Fibroblast of skin of right biceps (primary cell): ENCODE measurements at regions not wholly inside any gene's neighbourhood (a gene's known extent, or its start where the extent isn't known, plus 50 kb on each side); places are given as distances from the start of the nearest gene placed in this dataset.
"Not testable (repeated sequence)": the region's sequence is repeated elsewhere in the genome, so short reads cannot be mapped to it uniquely, and the experiment has no call there.

Source experiments
- DNase-seq: peaks from one replicate; pipeline ENCODE4 v3.0.0-alpha.2; 2013

DNA sequence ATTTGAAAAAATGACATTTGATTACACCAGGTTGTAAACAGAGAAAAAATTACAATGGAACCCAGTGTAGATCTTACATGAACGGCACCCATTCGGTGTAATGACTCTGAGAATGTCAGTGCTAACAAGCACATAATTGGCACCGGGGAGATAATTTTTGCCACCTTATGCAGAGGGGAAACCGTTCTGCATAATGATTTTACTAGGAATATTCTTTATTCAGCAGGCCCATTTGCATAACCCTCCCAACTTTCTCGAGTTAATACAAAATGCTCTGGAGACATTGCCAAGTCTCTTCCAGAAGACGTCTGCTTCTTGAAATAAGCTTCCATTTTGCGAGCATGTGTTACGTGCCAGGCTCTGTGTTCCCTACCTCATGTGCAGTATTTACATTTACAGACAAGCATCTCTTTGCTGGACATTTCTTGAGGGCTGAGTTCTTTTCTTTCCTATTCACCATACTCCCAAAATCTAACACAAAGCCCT is 275.8 kb downstream of the MIAT start:
- DNase-seq, result no peak

- no peak for DNase-seq
Measured at GRCh38 chr22:26937213-26937612, 279.8 kb downstream of the MIAT start.

DNA sequence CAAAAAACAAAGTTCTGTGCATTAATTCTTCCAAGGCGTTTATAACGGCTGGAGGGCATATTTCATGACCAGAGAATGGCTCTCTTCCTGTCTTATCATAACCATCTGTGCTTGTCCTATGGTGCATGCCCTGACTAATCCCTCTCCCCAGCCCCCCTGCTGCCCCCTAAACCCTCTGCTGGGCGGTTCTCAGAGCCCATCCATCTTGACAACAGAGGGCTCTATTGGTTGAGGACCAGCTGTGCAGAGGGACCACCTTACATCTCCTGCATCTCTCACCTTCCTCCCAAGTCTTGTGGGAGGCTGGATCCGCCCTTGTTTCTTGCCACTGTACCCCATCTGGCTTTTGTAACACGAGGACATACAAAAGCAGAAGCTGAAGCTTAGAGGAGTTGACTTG is 282.1 kb downstream of the MIAT start:
- no peak for DNase-seq

DNA sequence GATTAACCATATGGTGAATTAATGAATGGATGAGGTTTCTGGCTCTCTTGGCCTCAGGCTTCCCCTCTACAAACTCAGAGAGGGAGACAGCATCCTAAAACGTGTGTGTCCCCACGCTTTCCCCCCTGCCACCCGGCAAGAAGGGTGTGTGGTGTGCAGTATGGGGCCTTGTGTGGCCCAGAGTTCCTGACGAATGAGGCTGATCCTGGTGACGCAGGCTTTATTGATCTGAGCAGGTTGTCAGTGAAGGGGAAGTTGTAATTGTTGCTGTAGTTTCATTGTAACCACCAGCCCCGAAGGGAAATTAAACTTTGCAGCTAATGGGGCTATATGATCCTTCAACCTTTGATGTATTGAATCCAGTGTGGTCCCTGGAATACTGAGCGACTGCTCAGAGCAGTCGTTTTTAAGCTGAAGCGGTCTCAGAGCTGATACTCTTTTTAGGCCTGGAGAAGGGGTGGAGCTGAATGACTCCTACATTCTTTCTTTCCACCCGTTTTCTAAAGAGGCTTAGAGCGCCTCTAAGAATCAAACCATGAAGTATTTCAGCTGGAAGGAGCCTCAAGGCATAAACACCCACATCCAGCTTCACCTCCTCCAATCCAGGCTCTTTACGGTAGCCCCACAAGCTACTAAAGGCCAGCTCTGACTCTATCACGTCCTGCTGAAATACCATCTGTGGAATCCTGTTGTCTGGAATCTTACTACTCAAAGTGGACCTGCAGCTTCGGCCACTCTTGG is 284.7 kb downstream of the MIAT start:
- no peak for DNase-seq

DNA sequence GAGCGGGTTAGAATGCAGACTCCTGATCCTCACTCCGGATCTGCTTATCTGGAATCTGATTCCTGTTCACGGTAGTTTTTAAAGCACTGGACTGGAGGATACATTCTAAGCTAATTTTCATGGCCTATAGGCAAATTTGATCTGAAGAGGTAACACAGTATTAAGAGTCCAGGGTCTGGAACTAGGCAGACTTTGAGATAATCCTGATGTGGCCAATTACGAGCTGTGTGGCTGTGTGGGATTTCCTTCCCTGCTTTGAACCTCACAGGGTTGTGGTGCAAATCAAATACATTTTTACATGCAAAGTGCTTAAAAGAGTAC is 285.2 kb downstream of the MIAT start:
- no peak for DNase-seq

GRCh38 chr22:26945565-26945964 is 288.2 kb downstream of the MIAT start:
- no peak for DNase-seq

DNA sequence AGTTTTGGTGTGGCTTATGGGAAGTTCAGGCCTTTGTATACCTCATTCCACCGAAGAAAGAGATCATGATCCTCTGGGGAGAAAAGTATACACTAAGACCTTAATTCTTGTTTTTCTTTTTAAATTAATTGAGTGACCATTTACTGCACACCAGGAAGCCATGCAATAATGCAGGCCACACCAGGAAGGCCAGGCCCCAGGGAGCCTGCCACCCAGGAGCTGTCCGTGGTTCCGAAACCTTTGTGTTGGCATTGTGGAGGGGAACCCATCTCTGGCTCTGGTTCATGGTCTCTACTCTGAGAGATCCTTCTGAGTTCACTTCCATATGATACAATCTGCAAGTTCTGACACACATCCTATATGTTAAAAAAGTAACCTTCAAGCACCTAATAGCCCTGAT is 291.8 kb downstream of the MIAT start:
- DNase-seq, result peak; percentile 34

GRCh38 chr22:26951139-26951538 is 293.8 kb downstream of the MIAT start:
- DNase-seq, result not testable (repeated sequence)

DNA sequence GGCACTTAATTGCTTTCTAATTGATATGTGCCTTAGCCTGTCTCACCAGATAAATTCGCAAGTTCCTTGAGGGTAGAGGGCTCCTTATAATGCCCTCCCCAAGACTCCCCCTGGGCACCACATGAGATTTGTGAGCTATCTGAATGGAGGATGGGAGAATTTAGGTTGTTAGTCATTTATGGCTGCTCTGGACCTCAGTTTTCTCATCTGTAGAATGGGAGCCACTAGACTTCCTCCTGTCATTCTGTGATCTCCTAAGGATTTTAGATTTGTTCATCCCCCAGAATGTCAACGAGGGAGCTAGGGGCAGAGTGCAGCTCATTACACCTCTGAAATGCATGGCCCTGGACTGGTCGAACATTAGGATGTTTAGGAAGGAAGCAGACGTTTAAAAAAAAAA is 294.6 kb downstream of the MIAT start:
- no peak for DNase-seq

DNA sequence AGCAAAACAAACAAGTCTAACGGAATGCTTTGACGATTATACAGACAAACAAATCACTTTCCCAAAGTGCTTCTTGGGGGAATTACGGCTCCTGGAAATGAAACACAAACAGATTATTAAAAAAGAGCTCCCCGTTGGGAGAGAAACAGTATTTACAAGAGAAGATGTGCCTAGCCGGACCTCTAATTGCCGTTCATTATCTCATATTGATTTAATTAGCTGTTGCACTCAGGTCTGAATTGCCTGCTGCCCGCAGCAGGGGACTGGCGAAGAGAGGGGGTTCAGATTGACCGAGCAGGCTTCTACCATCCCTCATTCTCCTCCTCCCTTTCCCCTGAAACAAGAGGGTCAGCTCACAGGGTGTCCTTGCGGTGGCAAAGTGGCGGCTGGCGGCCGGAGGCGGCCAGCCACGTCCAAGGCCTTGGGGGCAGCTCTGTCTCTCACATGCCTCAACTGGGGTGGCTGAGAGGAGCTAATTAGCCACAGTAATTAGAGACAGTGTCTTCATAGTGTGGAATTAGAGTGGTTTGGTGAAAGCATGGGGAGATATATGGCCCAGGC is 295.1 kb downstream of the MIAT start:
- no peak for DNase-seq

- no peak for DNase-seq
Measured at GRCh38 chr22:26953012-26953883, 295.9 kb downstream of the MIAT start.

- DNase-seq, result no peak
Measured at GRCh38 chr22:26956371-26956770, 299.0 kb downstream of the MIAT start.

- DNase-seq, result no peak
Measured at GRCh38 chr22:26957176-26957575, 299.8 kb downstream of the MIAT start.

- peak; percentile 36 for DNase-seq
Measured at GRCh38 chr22:26957897-26958296, 300.5 kb downstream of the MIAT start.

GRCh38 chr22:26958378-26958777 is 301.0 kb downstream of the MIAT start:
- DNase-seq, result no peak

DNA sequence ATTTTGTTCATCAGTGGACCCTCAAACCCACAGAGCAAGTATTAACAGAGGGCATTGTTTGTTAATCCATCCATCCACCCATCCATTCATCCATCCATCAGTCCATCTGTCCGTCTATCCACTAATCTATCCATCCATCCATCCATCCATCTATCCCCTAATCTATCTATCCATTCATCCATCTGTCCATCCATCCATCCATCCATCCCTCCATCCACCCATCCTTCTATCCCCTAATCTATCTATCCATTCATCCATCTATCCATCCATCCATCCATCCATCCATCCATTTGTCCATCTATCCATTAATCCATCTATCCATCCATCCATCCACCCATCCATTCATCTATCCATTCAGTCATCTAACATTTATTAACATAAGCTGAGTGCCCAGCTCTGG is 307.3 kb downstream of the MIAT start:
- DNase-seq, result no peak

DNA sequence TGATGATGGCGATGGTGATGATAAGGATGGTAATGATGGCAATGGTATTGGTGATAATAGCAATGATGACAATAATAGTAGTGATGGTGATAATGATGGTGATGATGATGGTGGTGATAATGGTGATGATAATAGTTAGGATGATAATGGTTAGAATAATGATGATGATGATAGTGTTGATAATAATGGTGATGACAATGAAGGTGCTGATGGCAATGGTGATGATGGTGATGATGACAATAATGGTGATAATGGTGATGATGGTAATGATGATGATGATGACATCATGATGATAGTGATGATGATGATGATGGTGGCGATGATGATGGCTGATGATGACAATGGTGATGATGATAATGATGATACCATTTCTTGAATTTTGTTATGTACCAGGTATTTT is 309.9 kb downstream of the MIAT start:
- no peak for DNase-seq

DNA sequence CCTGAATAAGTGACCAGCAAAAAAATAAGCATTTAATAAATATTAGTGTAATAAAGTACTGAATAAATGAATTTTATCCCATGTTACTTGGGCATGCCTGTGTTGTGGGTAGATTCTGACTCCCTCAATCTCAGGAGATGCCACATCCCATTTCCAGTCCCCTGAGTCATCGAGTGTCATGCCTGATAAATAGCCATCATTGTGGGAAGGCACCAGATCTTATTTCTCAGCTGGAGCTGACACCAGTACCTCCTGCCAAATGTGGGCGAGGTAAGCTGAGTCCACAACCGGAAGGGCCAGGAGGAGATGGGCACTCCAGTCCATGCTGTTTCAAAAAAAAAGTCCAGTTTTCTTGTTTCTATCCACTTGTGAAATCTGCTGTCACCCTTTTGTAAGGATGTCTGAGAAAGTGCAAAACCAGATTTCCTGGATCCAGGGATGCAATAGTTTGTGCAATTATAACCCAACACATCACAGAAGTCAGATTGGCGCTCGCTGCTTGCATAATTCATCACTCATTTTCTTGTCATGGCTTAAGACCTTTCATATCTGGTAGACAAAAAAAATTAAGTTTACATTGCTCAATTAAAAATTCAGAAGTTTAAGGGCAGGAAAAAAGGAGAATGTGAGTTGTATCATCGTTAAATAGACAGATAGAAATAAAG is 311.6 kb downstream of the MIAT start:
- DNase-seq, result peak; percentile 23

DNA sequence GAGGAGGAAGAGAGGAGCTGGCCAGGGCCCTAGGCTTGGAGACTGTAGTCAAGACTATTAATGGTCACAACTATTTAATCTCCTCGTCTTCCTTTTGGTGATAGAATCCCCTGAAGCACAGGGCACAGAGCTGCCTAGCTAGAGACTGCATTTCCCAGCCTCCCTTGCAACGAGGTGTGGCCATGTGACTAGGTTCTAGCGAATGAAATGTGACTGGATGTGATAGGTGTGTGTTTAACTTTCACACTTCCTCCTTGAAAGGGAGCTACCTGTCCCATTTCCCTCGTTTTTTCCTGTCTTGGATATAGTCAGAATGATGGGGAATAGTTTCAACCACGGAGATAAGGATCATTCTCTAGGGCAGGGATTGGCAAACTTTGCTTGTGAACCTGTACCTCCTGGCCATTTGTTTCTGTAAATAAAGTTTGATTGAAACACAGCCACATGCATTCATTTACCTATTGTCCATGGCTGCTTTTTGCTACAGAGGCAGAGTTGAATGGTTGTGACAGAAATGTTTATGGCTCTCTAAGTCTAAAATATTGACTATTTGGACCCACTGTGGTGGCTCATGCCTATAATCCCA is 313.5 kb downstream of the MIAT start:
- DNase-seq, result no peak

GRCh38 chr22:26972286-26972685 is 314.9 kb downstream of the MIAT start:
- DNase-seq, result peak; percentile 70

GRCh38 chr22:26972915-26973314 is 315.5 kb downstream of the MIAT start:
- not testable (repeated sequence) for DNase-seq

DNA sequence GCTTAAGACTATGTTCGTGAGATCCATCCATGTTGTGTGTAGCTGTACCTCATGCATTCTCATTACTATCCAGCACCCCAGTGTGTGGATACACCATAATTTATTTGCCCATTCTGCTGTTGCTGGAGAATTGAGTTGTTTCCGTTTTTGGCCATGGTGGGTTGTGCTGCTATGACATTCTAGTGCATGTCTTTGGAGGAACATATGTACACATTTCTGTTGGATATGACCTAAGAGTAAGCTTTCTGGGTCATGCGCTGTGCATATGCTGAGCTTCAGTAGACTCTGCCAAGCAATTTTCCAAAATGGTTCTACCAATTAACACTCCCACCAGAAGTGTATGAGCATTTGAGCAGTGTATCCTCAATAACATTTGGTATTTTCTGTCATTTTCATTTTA is 316.6 kb downstream of the MIAT start:
- no peak for DNase-seq
